GM12892 (cell line): ENCODE measurements at regions not wholly inside any gene's neighbourhood (a gene's known extent, or its start where the extent isn't known, plus 50 kb on each side); places are given as distances from the start of the nearest gene placed in this dataset.
"Not testable (repeated sequence)": the region's sequence is repeated elsewhere in the genome, so short reads cannot be mapped to it uniquely, and the experiment has no call there.

Source experiments
- DNase-seq: peaks from one replicate; pipeline ENCODE4 v3.0.0; 2011; ENCODE audit not compliant: insufficient read length
- FAIRE-seq: peaks from 2 replicates; lab custom pipeline; 2011; peaks lifted over from hg19 to GRCh38; lab: Jason Lieb, UNC
- POLR2A ChIP-seq: IDR thresholded peaks from 2 replicates; pipeline ENCODE4 v1.6.1; 2011; ENCODE audit warnings: low read depth, low read length, control low read depth
- POLR2AphosphoS5 ChIP-seq: IDR thresholded peaks from 2 replicates; pipeline ENCODE4 v1.6.1; 2011; ENCODE audit warnings: low read depth, low read length, control low read depth
- TAF1 ChIP-seq: IDR thresholded peaks from 2 replicates; pipeline ENCODE4 v1.6.1; 2011; ENCODE audit warnings: low read depth, mild to moderate bottlenecking, control low read depth, low read length, borderline replicate concordance

DNA sequence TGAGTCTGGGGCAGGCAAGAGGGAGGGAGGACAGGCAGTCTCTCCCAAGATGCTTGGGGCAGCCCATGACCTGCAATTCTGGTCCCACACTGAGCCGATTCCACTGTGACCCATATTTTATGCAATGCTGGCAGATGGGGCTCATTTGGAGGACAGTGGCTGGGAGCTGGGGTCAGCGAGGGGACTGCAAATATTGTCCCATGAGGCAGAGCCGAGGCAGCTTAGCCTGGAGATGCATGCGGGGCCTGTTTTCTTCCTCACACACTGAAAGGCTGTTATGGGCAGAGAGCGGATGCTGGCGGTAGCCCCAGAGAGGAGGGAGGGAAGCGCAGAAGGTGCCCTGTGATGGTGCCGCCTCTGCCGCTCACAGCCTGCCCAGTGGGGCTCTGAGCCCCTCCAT, 128.5 kb upstream of the POU3F1 start:
- no peak for FAIRE-seq
- TF ChIP-seq POLR2A, result no peak
- no peak for TF ChIP-seq TAF1
- TF ChIP-seq POLR2AphosphoS5, result no peak
- no peak for DNase-seq

- DNase-seq (no peak), FAIRE-seq (peak; percentile 5)
- TF ChIP-seq POLR2A (no peak), POLR2AphosphoS5 (no peak), TAF1 (no peak)
Observed at GRCh38 chr1:38173848-38174247, 127.3 kb upstream of the POU3F1 start.

DNA sequence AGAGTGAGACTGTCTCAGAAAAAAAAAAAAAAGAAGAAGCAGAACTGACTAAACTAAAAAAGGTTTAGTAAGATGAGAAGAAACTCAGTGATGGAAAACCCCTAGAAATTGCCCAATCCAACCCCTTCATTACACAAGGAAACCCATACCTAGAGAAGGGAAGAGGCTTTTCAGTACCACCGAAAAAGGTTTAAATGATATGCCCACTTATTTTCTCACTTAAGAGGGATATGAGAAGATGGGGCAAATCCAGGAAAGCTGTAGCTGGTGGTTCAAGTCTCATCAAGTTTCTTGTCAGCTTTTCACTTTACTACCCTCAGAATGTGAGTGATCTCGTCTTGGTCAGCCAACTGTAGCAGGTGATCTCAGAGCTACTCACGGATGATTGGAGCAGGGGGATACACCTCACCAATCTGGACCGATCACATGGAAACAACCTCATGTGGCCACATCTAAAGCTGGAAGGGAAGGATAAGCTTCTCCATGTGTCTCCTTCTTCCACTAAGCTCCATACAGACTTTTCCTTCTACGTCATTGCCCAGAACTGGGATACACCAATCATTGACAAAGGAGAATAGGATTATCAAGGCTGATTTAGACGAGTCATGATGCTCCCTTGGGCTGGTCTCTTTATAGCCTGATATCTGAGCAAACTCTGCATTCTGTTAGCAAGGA, 126.7 kb upstream of the POU3F1 start:
- peak; percentile 91 for FAIRE-seq
- DNase-seq, result peak; percentile 25
- TF ChIP-seq POLR2AphosphoS5, result no peak
- no peak for TF ChIP-seq TAF1
- TF ChIP-seq POLR2A, result no peak

DNA sequence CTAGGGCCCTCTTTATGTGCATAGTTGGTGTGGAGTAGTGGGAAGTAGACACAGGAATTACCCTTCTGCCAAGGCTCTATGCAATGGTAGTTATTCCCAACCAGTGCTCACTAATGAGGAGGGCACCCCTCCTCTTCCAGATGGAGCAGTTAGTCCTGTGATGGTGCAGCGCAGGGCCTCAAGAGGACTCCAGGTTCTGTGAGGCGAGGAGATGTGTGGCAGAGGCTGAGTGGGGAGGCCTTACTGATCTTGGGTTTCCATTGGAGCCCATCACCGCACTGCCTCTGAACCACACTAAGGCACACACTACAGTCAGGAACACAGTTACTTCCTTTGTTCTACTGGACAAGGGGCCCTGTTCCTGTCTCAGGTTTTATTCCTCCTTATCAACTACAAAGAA, 122.5 kb upstream of the POU3F1 start:
- TF ChIP-seq POLR2AphosphoS5 (no peak), TAF1 (no peak), POLR2A (no peak)
- FAIRE-seq, result no peak

GRCh38 chr1:38168365-38168764, 121.8 kb upstream of the POU3F1 start:
- no peak for FAIRE-seq
- TF ChIP-seq POLR2A (no peak), POLR2AphosphoS5 (no peak), TAF1 (no peak)
- DNase-seq, result no peak

More for the DNA sequence above, 122.5 kb upstream of the POU3F1 start:
- no peak for DNase-seq

- FAIRE-seq (no peak), DNase-seq (no peak)
- TF ChIP-seq POLR2AphosphoS5 (no peak), TAF1 (no peak), POLR2A (no peak)
Observed at GRCh38 chr1:38166461-38166860, 119.9 kb upstream of the POU3F1 start.

- peak; percentile 77 for FAIRE-seq
- TF ChIP-seq TAF1 (no peak), POLR2AphosphoS5 (no peak), POLR2A (no peak)
- no peak for DNase-seq
Observed at GRCh38 chr1:38153778-38154470, 107.3 kb upstream of the POU3F1 start.

- FAIRE-seq, result peak; percentile 58
Observed at GRCh38 chr1:38153066-38153777, 106.6 kb upstream of the POU3F1 start.

GRCh38 chr1:38152351-38153065, 105.9 kb upstream of the POU3F1 start:
- no peak for DNase-seq
- TF ChIP-seq POLR2AphosphoS5, result no peak
- TF ChIP-seq TAF1, result no peak
- no peak for TF ChIP-seq POLR2A
- peak; percentile 56 for FAIRE-seq

More at GRCh38 chr1:38153066-38153777, 106.6 kb upstream of the POU3F1 start:
- TF ChIP-seq TAF1, result no peak
- no peak for TF ChIP-seq POLR2AphosphoS5
- no peak for TF ChIP-seq POLR2A
- no peak for DNase-seq

GRCh38 chr1:38151399-38151798, 104.8 kb upstream of the POU3F1 start:
- TF ChIP-seq TAF1, result no peak
- FAIRE-seq, result no peak
- no peak for DNase-seq

GRCh38 chr1:38146079-38146478, 99.5 kb upstream of the POU3F1 start:
- not testable (repeated sequence) for FAIRE-seq, DNase-seq

GRCh38 chr1:38142606-38143005, 96.0 kb upstream of the POU3F1 start:
- no peak for TF ChIP-seq POLR2AphosphoS5
- TF ChIP-seq TAF1, result no peak
- no peak for TF ChIP-seq POLR2A
- DNase-seq (no peak), FAIRE-seq (no peak)
